HG03460 (cell line): ENCODE measurements at regions not wholly inside any gene's neighbourhood (a gene's known extent, or its start where the extent isn't known, plus 50 kb on each side); places are given as distances from the start of the nearest gene placed in this dataset.
"Not testable (repeated sequence)": the region's sequence is repeated elsewhere in the genome, so short reads cannot be mapped to it uniquely, and the experiment has no call there.

ENCODE experiments used
- ATAC-seq: cut with Tn5 transposase; IDR thresholded peaks from one replicate; pipeline ENCODE4 v1.9.1; 2021; ENCODE audit not compliant: unreplicated experiment

GRCh38 chr22:23466351-23466750 lies 113.7 kb downstream of the IGLL1 start:
- no peak for ATAC-seq

GRCh38 chr22:23464796-23465195 lies 115.3 kb downstream of the IGLL1 start:
- not testable (repeated sequence) for ATAC-seq

DNA sequence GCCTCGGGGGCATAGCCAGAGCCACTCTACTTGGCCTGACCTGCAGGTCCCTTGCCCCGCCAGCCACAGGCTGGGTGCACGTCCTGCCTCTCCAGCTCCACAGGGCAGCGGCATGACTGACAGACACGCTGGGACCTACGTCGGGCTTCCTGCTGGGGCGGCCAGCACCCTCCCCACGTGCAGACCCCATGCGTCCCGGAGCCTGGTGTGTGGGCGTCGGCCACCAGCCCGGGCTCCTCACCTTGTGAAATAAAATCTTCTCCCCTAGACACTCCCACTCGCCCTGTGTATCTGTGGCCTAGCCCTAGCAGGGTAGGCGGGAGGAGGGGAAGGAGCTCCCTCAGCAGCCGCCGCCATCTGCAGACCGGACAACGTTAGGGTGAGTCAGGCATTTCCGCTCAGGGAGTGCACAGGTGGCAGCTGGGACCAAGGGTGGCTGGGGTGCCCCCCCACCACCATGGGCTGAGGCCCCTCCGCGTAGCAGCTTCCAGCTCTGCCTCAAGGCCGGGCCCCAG lies 119.5 kb downstream of the IGLL1 start:
- not testable (repeated sequence) for ATAC-seq

DNA sequence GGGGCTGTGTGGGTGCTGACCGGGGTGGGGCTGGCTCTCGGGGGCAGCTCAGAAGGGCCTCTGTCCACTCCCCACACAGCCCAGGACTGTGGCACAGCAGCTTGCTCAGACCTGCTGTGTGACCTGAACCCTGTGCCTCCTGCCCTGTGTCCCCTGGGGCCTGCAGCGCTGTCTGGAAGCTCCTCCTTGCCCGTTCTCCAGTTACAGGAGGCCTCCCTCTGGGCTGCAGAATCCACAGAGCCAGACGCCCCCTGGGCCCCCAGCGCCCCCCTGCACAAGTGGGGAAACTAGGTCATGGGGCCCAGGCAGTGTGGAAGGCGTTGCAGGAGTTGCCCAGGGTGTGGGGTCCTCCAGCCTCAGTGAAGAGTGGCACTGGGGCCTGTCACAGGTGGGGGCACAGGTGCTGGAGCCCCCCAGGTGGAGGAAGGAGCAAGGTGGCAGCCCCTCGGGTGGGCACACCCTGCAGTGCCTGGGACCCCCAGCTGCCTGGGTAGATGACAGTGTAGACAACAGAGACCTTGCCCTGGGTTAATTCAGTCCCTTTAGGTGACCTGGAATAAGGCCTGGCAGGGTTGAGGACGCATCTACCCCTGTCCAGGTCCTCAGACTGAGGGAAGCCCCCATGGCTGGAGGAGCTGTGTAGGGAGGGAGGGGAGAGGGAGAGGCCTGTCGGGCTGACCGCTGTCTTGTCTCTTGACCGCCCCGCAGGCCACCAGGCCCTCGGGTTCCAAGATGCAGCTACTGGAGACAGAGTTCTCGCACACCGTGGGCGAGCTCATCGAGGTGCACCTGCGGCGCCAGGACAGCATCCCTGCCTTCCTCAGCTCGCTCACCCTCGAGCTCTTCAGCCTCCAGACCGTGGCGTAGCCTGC lies 120.2 kb downstream of the IGLL1 start:
- not testable (repeated sequence) for ATAC-seq

GRCh38 chr22:23458663-23459541 lies 121.2 kb downstream of the IGLL1 start:
- ATAC-seq, result no peak

DNA sequence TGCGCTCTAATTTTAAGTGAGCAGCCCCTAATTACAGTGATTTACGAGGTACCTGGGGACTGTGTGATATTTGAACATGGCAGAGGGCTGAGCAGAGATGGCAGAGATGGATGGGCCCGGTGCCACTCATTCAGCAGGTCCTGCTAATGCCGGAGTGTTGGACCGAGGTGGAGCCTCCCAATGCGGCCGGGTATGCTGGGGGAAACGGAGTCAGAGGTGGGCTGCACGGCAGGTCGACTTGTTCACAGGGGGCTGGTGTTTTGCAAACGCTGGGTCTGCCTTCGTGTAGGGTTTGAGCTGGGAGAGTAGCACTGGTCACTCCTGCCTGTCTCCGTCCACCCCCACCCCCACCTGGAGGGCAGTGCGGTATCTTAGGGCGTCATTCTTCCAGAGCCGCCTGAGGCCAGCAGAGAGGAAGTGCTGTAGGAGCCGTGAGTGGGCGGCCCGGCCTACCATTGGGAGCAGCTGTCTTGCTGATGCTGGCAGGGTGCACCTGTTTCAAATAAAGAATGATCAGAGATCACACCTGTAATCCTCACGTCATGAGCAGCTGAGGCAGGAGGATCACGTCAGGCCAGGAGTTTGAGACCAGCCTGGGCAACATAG lies 122.6 kb downstream of the IGLL1 start:
- ATAC-seq, result no peak

- not testable (repeated sequence) for ATAC-seq
Measured at GRCh38 chr22:23456666-23457379, 123.3 kb downstream of the IGLL1 start.

DNA sequence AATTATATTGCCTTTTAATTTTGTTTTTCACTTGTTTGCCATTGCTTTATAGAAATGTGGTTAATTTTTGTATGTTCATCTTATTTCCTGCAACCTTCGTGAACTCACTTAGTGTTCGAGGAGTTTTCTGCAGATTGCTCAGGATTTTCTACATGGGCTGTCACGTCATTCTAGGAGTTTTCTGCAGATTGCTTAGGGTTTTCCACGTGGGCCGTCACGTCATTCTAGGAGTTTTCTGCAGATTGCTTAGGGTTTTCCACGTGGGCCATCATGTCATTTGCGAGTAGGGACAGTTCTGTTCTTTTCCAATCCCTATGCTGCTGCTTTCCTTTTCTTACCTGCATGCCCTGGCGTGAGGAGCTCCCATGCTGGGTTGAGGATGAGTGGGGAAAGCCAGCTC lies 125.7 kb downstream of the IGLL1 start:
- ATAC-seq, result not testable (repeated sequence)

DNA sequence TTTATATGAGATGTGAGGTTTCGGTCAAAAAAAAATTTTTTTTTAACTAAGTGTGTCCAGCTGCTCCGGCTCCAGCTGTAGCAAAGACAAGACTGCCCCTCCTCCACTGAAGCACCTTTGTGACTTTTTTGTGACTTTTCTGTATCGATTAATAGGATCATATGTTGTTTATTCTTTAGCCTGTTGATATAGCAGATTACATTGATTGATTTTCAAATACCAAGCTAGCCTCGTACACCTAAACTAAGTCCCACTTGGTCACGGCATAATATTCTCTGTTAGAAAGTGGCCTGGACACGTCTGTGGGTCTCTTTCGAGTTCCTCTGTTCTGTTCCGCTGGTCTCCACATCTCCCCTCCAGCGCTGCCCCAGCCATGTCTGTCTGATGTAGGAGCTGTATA lies 126.8 kb downstream of the IGLL1 start:
- no peak for ATAC-seq

DNA sequence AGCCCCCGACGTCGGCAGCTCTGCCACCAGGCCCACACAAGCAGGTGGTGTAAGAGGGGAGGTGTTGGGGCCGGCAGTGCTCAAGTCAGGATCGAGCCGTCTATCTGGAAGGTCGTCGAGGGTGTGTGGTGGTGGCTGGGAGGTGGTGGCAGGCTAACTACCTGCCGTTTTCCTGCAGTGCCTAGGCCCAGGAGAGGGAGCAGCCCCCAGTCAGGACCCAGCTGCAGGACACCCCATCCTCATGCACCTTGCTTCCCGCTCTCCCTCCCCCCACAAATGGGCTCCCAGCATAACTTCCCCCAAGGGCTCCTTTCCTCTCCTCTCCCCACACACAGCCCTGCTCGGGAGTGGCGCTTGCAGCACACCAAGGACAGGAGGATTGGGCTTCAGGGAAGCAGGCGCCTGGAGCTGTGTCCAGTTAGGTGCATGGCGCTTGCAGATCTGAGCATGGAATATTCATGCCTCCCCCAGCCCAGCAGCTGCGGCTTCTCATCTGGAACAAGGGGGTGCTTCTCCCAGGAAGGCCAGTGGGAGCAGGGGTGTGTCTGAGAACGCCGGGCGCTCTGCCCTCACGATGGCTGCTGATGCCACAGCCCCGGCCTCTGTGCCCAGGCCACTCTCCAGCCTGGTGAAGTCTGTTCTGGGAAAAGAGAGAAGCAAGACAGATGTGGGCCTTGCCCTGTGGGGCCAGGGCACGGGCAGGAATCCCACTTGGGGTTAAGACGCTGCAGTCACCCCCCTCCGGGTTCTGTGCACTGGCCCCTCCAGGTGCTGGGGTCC lies 127.7 kb downstream of the IGLL1 start:
- ATAC-seq, result no peak

DNA sequence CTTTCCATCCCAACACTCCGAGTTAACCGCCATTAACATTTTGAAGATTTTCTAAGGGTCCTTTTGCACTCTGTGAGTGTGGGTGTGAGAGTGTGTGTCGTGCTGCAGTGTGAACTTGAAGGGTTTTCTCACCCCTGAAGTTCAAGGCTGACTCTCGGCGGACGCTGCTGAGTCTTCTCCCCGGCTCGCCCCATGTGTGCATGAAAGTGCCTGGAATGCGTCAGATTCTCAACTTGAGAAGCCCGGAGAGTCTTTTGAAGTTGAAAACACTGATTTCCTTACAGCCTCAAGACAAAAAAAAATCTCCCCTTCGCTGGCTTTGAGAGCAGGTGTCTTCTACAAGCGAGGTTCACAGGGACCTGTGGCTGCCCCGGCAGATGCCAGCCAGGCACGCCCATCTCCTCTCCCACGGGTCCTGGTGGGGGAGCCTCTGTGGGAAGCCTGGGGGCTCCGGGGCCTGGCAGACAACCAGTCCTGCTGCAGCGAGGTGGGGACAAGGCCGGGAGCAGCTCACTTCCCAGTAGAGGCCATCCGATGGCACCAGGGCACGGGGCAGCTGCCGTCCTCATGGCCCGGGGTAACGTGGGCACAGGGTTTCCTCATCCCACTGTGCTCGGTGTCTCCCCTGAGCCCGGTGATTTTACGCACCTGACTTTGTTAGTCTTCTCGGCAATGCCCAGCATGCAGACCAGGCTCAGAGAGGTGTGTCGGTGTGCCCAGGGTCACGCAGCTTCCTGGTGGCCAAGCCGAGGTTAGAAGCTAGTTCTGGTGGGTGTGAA lies 128.4 kb downstream of the IGLL1 start:
- ATAC-seq, result not testable (repeated sequence)

DNA sequence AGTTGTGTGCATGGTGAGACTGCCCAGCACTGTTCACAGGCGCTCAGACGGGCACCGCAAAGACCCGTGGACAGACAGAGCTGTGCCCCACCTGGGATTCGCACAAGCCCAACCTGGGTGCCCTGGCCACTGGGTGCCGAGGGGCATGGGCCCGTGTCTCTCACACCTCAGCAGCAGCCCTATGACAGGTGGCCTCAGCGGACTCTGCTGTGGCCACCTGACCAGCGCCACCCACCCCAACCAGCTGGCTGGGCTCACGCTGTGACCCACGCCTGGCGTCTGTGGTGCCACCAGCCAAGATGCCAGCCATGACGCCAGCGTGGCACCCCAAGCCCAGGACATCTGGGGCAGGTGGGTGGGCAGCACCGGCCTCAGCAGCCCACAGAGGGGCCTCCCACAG lies 129.3 kb downstream of the IGLL1 start:
- ATAC-seq, result not testable (repeated sequence)

- ATAC-seq, result no peak
Measured at GRCh38 chr22:23450434-23450795, 129.7 kb downstream of the IGLL1 start.

GRCh38 chr22:23449748-23450433 lies 130.2 kb downstream of the IGLL1 start:
- ATAC-seq, result not testable (repeated sequence)

GRCh38 chr22:23448499-23449288 lies 131.4 kb downstream of the IGLL1 start:
- ATAC-seq, result not testable (repeated sequence)

DNA sequence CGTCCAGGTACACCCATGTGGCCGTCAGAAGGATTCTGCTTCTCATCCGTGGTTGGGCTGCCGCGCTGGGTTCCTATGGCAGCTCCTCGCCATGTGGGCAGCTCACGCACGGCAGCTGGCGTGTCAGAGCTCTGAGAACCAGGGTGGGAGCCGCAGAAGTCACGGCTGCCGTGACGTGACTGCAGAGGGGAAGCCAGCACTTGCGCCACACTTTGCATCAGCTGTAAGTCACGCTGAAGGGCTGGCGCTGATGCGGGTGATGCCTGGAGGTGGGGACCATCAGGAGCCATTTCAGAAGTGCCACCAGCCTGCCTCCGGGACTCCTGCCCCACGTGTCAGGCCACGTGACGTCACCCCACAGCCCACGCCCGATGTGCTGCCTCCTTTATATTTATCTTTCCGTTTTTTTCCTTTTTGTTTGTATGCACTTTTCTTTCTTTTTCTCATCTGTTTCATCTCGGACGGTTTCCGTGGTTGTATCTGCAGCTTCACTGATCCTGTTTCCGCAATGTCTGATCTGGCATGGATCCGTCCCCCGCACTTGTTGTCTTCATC lies 133.2 kb downstream of the IGLL1 start:
- no peak for ATAC-seq

DNA sequence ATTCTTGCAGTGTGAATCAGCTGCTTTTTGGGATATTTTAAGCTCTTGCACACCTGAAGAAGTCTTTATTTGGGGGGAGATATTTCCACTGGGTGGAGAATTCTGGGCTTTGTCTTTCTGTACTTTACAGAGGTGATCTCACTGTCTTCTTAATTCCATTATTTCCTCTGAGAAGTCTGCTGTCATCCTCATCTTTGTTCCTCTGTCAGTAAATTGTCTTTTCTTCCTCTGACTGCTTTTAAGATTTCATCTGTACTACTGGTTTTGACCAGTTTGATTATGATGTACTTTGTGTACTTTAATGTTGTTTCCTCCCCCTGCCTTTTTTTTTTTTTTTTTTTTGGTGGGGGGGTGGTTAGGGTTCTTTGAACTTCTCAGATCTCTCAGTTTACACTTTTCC lies 133.9 kb downstream of the IGLL1 start:
- ATAC-seq, result not testable (repeated sequence)
